ENCODE measurements at regions not wholly inside any gene's neighbourhood (a gene's known extent, or its start where the extent isn't known, plus 50 kb on each side); places are given as distances from the start of the nearest gene placed in this dataset.

GRCh38 chr1:216902669-216903381, 179.6 kb upstream of the ESRRG start:
- Histone ChIP-seq H2AFZ (ENCODE audit: low read depth, low read length) (no peak overlapping the region), H3K9ac (ENCODE audit: low read length) (no peak overlapping the region), H3K4me1 (ENCODE audit: low read length) (no peaks in the 10 kb centered on the region), H3K79me2 (ENCODE audit: low read length) (no peaks in the 10 kb centered on the region), H3K27ac (ENCODE audit: low read length) (no peak overlapping the region), H3K27me3 (ENCODE audit: low read depth, low read length) (no peaks in the 10 kb centered on the region), H3K9me3 (ENCODE audit: insufficient read depth, low read length) (no peaks in the 10 kb centered on the region), H3K4me3 (ENCODE audit: low read length) (no peak overlapping the region), H3K4me2 (ENCODE audit: low read length) (no peak overlapping the region), H4K20me1 (ENCODE audit: insufficient read depth, low read length) (no peaks in the 10 kb centered on the region), H3K36me3 (replicated peaks; ENCODE audit: low read depth, low read length) (no peaks in the 10 kb centered on the region)
- TF ChIP-seq EZH2phosphoT487 (IDR thresholded peaks at IDR 0.05; ENCODE audit: low read depth) (no peak), CTCF (IDR thresholded peaks at IDR 0.05; ENCODE audit: low read depth, low read length) (no peak)

DNA sequence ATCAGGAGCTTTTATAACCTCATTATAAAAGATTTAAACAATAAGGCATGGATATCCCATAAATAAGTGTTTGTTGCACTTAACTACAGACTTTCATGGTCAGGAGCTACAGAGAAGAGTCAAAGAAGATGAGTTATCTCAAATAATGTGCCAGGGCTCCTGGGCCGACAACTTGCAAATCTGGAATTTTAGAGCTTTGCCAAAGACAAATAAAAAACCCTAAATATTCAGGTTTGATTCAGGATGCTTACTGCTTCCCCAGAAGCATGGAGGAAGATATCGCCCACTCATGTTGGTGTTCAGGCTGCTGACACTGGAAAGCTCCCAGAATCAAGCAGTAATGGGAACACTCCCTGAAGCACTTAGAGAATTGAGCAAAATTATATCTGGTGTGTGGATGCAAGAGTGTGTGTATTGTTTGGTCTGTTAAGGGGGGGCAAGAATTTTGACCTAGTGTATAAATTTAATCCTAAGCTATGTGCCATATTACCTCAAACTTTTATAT, 176.9 kb upstream of the ESRRG start:
- H3K27me3 ChIP-seq (ENCODE audit: low read depth, low read length), result no peaks in the 10 kb centered on the region
- no peak overlapping the region for H3K9ac ChIP-seq (ENCODE audit: low read length)
- no peaks in the 10 kb centered on the region for H3K79me2 ChIP-seq (ENCODE audit: low read length)
- H3K4me3 ChIP-seq (ENCODE audit: low read length), result no peak overlapping the region
- H2AFZ ChIP-seq (ENCODE audit: low read depth, low read length), result no peak overlapping the region
- H3K4me2 ChIP-seq (ENCODE audit: low read length), result no peak overlapping the region
- H3K4me1 ChIP-seq (ENCODE audit: low read length), result no peaks in the 10 kb centered on the region
- no peaks in the 10 kb centered on the region for H3K9me3 ChIP-seq (ENCODE audit: insufficient read depth, low read length)
- TF ChIP-seq EZH2phosphoT487 (IDR thresholded peaks at IDR 0.05; ENCODE audit: low read depth) (no peak), CTCF (IDR thresholded peaks at IDR 0.05; ENCODE audit: low read depth, low read length) (no peak)
- H3K36me3 ChIP-seq (replicated peaks; ENCODE audit: low read depth, low read length), result no peaks in the 10 kb centered on the region
- H3K27ac ChIP-seq (ENCODE audit: low read length), result no peak overlapping the region
- no peaks in the 10 kb centered on the region for H4K20me1 ChIP-seq (ENCODE audit: insufficient read depth, low read length)

- no peaks in the 10 kb centered on the region for H3K27me3 ChIP-seq (ENCODE audit: low read depth, low read length)
- no peaks in the 10 kb centered on the region for H3K4me1 ChIP-seq (ENCODE audit: low read length)
- H3K36me3 ChIP-seq (replicated peaks; ENCODE audit: low read depth, low read length), result no peaks in the 10 kb centered on the region
- no peaks in the 10 kb centered on the region for H3K9me3 ChIP-seq (ENCODE audit: insufficient read depth, low read length)
- no peaks in the 10 kb centered on the region for H3K79me2 ChIP-seq (ENCODE audit: low read length)
- no peak overlapping the region for H3K4me2 ChIP-seq (ENCODE audit: low read length)
- TF ChIP-seq EZH2phosphoT487 (IDR thresholded peaks at IDR 0.05; ENCODE audit: low read depth) (no peak), CTCF (IDR thresholded peaks at IDR 0.05; ENCODE audit: low read depth, low read length) (no peak)
- H3K4me3 ChIP-seq (ENCODE audit: low read length), result no peak overlapping the region
- no peak overlapping the region for H3K9ac ChIP-seq (ENCODE audit: low read length)
- no peak overlapping the region for H3K27ac ChIP-seq (ENCODE audit: low read length)
- H4K20me1 ChIP-seq (ENCODE audit: insufficient read depth, low read length), result no peaks in the 10 kb centered on the region
- H2AFZ ChIP-seq (ENCODE audit: low read depth, low read length), result no peak overlapping the region
Observed at GRCh38 chr1:216898801-216899200, 175.6 kb upstream of the ESRRG start.

GRCh38 chr1:216896146-216896545, 172.9 kb upstream of the ESRRG start:
- Histone ChIP-seq H3K9me3 (ENCODE audit: insufficient read depth, low read length) (no peaks in the 10 kb centered on the region), H2AFZ (ENCODE audit: low read depth, low read length) (no peak overlapping the region), H3K4me1 (ENCODE audit: low read length) (no peaks in the 10 kb centered on the region), H3K27ac (ENCODE audit: low read length) (no peak overlapping the region), H3K79me2 (ENCODE audit: low read length) (no peaks in the 10 kb centered on the region), H3K4me3 (ENCODE audit: low read length) (no peak overlapping the region), H3K27me3 (ENCODE audit: low read depth, low read length) (no peaks in the 10 kb centered on the region), H3K9ac (ENCODE audit: low read length) (no peak overlapping the region), H3K36me3 (replicated peaks; ENCODE audit: low read depth, low read length) (no peaks in the 10 kb centered on the region), H3K4me2 (ENCODE audit: low read length) (no peak overlapping the region), H4K20me1 (ENCODE audit: insufficient read depth, low read length) (no peaks in the 10 kb centered on the region)
- TF ChIP-seq EZH2phosphoT487 (IDR thresholded peaks at IDR 0.05; ENCODE audit: low read depth), result no peak
- TF ChIP-seq CTCF (IDR thresholded peaks at IDR 0.05; ENCODE audit: low read depth, low read length), result no peak

Data from OCI-LY3 (cell line).